GM23338 (cell line): ENCODE measurements at regions not wholly inside any gene's neighbourhood (a gene's known extent, or its start where the extent isn't known, plus 50 kb on each side); places are given as distances from the start of the nearest gene placed in this dataset.

Source experiments
- ATAC-seq: fragments of 200-7000 bp; cut with Tn5 transposase; 3 replicates; pipeline ENCODE4 v1.9.1; 2020
- DNase-seq: peaks from one replicate; pipeline ENCODE4 v3.0.0-alpha.2; 2015; ENCODE audit warnings: low spot score
- H2AFZ ChIP-seq: fragments of 200-600 bp; sonication (generic); 2 replicates; pipeline ENCODE4 v1.8.0; 2016; ENCODE audit warnings: antibody characterized with exemption, mild to moderate bottlenecking, moderate library complexity
- H3F3A ChIP-seq: fragments of 200-600 bp; sonication (generic); replicated peaks from 2 replicates; pipeline ENCODE4 v1.8.0; 2017; ENCODE audit warnings: antibody characterized with exemption, mixed run types, low read depth
- H3K27ac ChIP-seq: fragments of 200-600 bp; sonication (generic); 2 replicates; pipeline ENCODE4 v1.6.1; 2016; ENCODE audit warnings: low read depth
- H3K27me3 ChIP-seq: fragments of 200-600 bp; sonication (generic); 2 replicates; pipeline ENCODE4 v1.8.0; 2016; ENCODE audit warnings: mild to moderate bottlenecking, mixed run types, moderate library complexity; ENCODE audit not compliant: insufficient read depth
- H3K36me3 ChIP-seq: fragments of 200-600 bp; sonication (generic); 2 replicates; pipeline ENCODE4 v1.8.0; 2016; ENCODE audit warnings: mild to moderate bottlenecking; ENCODE audit not compliant: insufficient read depth
- H3K4me1 ChIP-seq: fragments of 200-600 bp; sonication (generic); 2 replicates; pipeline ENCODE4 v1.8.0; 2016; ENCODE audit warnings: mild to moderate bottlenecking, moderate library complexity; ENCODE audit not compliant: insufficient read depth
- H3K4me2 ChIP-seq: fragments of 200-600 bp; sonication (generic); 2 replicates; pipeline ENCODE4 v1.7.1; 2017; ENCODE audit warnings: mixed run types
- H3K4me3 ChIP-seq: fragments of 200-600 bp; sonication (generic); 2 replicates; pipeline ENCODE4 v1.6.1; 2016; ENCODE audit warnings: mixed run types
- H3K79me2 ChIP-seq: fragments of 200-600 bp; sonication (generic); replicated peaks from 2 replicates; pipeline ENCODE4 v1.8.0; 2017; ENCODE audit warnings: mild to moderate bottlenecking; ENCODE audit not compliant: insufficient read depth
- H3K9me2 ChIP-seq: fragments of 200-600 bp; sonication (generic); 2 replicates; pipeline ENCODE4 v1.8.0; 2017; ENCODE audit not compliant: insufficient read depth
- H4K20me1 ChIP-seq: fragments of 200-600 bp; sonication (generic); replicated peaks from 2 replicates; pipeline ENCODE4 v1.8.0; 2017; ENCODE audit warnings: mild to moderate bottlenecking; ENCODE audit not compliant: insufficient read depth
- H3K27ac Mint-ChIP-seq: 2 replicates; pipeline ENCODE4 v1.8.0; 2020; ENCODE audit warnings: inconsistent platforms, mild to moderate bottlenecking, moderate library complexity, mixed read lengths
- H3K27me3 Mint-ChIP-seq: 3 replicates; pipeline ENCODE4 v1.8.0; 2022; ENCODE audit warnings: low read depth, mild to moderate bottlenecking, moderate library complexity, mixed read lengths, inconsistent platforms; ENCODE audit not compliant: insufficient read depth, poor library complexity
- H3K36me3 Mint-ChIP-seq: 3 replicates; pipeline ENCODE4 v1.8.0; 2021; ENCODE audit warnings: low read depth, mild to moderate bottlenecking, inconsistent platforms, moderate library complexity, mixed read lengths
- H3K4me1 Mint-ChIP-seq: 3 replicates; pipeline ENCODE4 v1.8.0; 2020; ENCODE audit warnings: mild to moderate bottlenecking, inconsistent platforms, mixed read lengths
- H3K4me3 Mint-ChIP-seq: 3 replicates; pipeline ENCODE4 v1.8.0; 2021; ENCODE audit warnings: moderate library complexity, mild to moderate bottlenecking, inconsistent platforms, mixed read lengths
- H3K9me3 Mint-ChIP-seq: 3 replicates; pipeline ENCODE4 v1.8.0; 2020; ENCODE audit warnings: moderate library complexity, mild to moderate bottlenecking, inconsistent platforms, mixed read lengths
- CREB1 ChIP-seq: fragments of 250-450 bp; sonication (Bioruptor Pico); IDR thresholded peaks from 2 replicates; pipeline ENCODE4 v1.5.0; 2020; ENCODE audit warnings: low read depth, mild to moderate bottlenecking, moderate library complexity
- CTCF ChIP-seq, 2 experiments: fragments of 200-600 bp in 1 of 2; sonication (generic) in 1 of 2; conservative IDR thresholded peaks; 2 replicates each; pipeline versions ENCODE4 v1.5.1 to v1.6.1; 2016 to 2017; ENCODE audit warnings: antibody characterized with exemption in 2 of 2, low read depth in 2 of 2, mild to moderate bottlenecking in 2 of 2, moderate library complexity in 1 of 2
- ETS1 ChIP-seq: IDR thresholded peaks from 2 replicates; pipeline ENCODE4 v1.6.1; 2016; ENCODE audit warnings: antibody characterized with exemption
- EZH2 ChIP-seq: fragments of 200-600 bp; sonication (generic); IDR thresholded peaks from one replicate; pipeline ENCODE4 v1.8.0; 2017; ENCODE audit warnings: antibody characterized with exemption, mild to moderate bottlenecking, low read depth; ENCODE audit not compliant: unreplicated experiment
- EZH2phosphoT487 ChIP-seq: fragments of 200-600 bp; sonication (generic); IDR thresholded peaks from one replicate; pipeline ENCODE4 v1.8.1; 2018; ENCODE audit warnings: antibody characterized with exemption; ENCODE audit not compliant: unreplicated experiment
- JUNB ChIP-seq: IDR thresholded peaks from one replicate; pipeline ENCODE4 v1.6.1; 2016; ENCODE audit warnings: antibody characterized with exemption; ENCODE audit not compliant: unreplicated experiment
- NANOG ChIP-seq: IDR thresholded peaks from 2 replicates; pipeline ENCODE4 v1.6.1; 2016; ENCODE audit warnings: antibody characterized with exemption, borderline replicate concordance
- POLR2AphosphoS5 ChIP-seq: IDR thresholded peaks from 2 replicates; pipeline ENCODE4 v1.6.1; 2016; ENCODE audit warnings: antibody characterized with exemption, low read depth
- REST ChIP-seq: IDR thresholded peaks from one replicate; pipeline ENCODE4 v1.6.1; 2018; ENCODE audit warnings: antibody characterized with exemption; ENCODE audit not compliant: unreplicated experiment
- STAT1 ChIP-seq: IDR thresholded peaks from one replicate; pipeline ENCODE4 v1.6.1; 2016; ENCODE audit warnings: antibody characterized with exemption; ENCODE audit not compliant: unreplicated experiment
- ZNF114 ChIP-seq: fragments of 250-450 bp; sonication (Bioruptor Pico); IDR thresholded peaks from 2 replicates; pipeline ENCODE4 v1.5.0; 2020; ENCODE audit warnings: mild to moderate bottlenecking, moderate library complexity
- ZNF331 ChIP-seq: fragments of 250-450 bp; sonication (Bioruptor Pico); IDR thresholded peaks from 2 replicates; pipeline ENCODE4 v1.5.0; 2020; ENCODE audit warnings: low read depth, mild to moderate bottlenecking, moderate library complexity
- ZNF462 ChIP-seq: fragments of 250-450 bp; sonication (Bioruptor Pico); IDR thresholded peaks from 2 replicates; pipeline ENCODE4 v1.5.0; 2020; ENCODE audit warnings: mild to moderate bottlenecking, moderate library complexity

- Mint-ChIP-seq H3K36me3 (no peaks in the 10 kb centered on the region), H3K27ac (no peak overlapping the region), H3K27me3 (no peaks in the 10 kb centered on the region), H3K9me3 (no peaks in the 10 kb centered on the region), H3K4me1 (peaks cover 13% of the 10 kb centered on the region; the same call in 2 of the 3 replicates), H3K4me3 (no peak overlapping the region)
- Histone ChIP-seq H3K9me2 (no peaks in the 10 kb centered on the region), H3K27ac (no peak overlapping the region), H2AFZ (no peak overlapping the region; the same call in 1 of the 2 replicates), H3K4me3 (no peak overlapping the region), H3K4me2 (no peak overlapping the region), H3K36me3 (no peaks in the 10 kb centered on the region), H4K20me1 (no peaks in the 10 kb centered on the region), H3K27me3 (no peaks in the 10 kb centered on the region), H3F3A (no peaks in the 10 kb centered on the region), H3K4me1 (peaks cover 20% of the 10 kb centered on the region), H3K79me2 (no peaks in the 10 kb centered on the region)
- TF ChIP-seq EZH2phosphoT487 = no peak
- no peak for TF ChIP-seq CTCF (conservative IDR thresholded peaks at IDR 0.05; ENCODE audit: low read depth in 2 of 2)
- no peak for TF ChIP-seq NANOG
- no peak for TF ChIP-seq POLR2AphosphoS5
- TF ChIP-seq CREB1 (CRISPR knock-in tag) = no peak
- TF ChIP-seq STAT1 = no peak
- TF ChIP-seq ZNF462 (CRISPR knock-in tag) = no peak
- TF ChIP-seq ETS1 = no peak
- no peak for TF ChIP-seq ZNF114 (CRISPR knock-in tag)
- TF ChIP-seq REST = no peak
- TF ChIP-seq ZNF331 (CRISPR knock-in tag) = no peak
- TF ChIP-seq JUNB = no peak
- TF ChIP-seq EZH2 = no peak
- DNase-seq (no peak), ATAC-seq (no peak)
Observed at GRCh38 chr4:188649635-188650034, 510.4 kb downstream of the TRIML1 start.
